AG09309 (cell line): ENCODE measurements at regions not wholly inside any gene's neighbourhood (a gene's known extent, or its start where the extent isn't known, plus 50 kb on each side); places are given as distances from the start of the nearest gene placed in this dataset.

Experiments used
- DNase-seq: peaks from one replicate; pipeline ENCODE4 v3.0.0-alpha.2; 2010; ENCODE audit warnings: low read depth
- H3K4me3 ChIP-seq: 2 replicates; pipeline ENCODE4 v1.5.1; 2011; ENCODE audit warnings: mild to moderate bottlenecking, low read depth, low read length, moderate library complexity; ENCODE audit not compliant: control insufficient read depth
- TF ChIP-seq, protein P1 (sequence below): IDR thresholded peaks from 2 replicates; pipeline ENCODE4 v1.5.1; 2011; ENCODE audit warnings: mild to moderate bottlenecking, low read depth, low read length, inconsistent platforms; ENCODE audit not compliant: insufficient read depth, control insufficient read depth; ENCODE audit errors: missing control alignments

GRCh38 chr2:14180333-14180732, 452.2 kb upstream of the LRATD1 start:
- no peak for DNase-seq
- TF ChIP-seq, protein P1, sequence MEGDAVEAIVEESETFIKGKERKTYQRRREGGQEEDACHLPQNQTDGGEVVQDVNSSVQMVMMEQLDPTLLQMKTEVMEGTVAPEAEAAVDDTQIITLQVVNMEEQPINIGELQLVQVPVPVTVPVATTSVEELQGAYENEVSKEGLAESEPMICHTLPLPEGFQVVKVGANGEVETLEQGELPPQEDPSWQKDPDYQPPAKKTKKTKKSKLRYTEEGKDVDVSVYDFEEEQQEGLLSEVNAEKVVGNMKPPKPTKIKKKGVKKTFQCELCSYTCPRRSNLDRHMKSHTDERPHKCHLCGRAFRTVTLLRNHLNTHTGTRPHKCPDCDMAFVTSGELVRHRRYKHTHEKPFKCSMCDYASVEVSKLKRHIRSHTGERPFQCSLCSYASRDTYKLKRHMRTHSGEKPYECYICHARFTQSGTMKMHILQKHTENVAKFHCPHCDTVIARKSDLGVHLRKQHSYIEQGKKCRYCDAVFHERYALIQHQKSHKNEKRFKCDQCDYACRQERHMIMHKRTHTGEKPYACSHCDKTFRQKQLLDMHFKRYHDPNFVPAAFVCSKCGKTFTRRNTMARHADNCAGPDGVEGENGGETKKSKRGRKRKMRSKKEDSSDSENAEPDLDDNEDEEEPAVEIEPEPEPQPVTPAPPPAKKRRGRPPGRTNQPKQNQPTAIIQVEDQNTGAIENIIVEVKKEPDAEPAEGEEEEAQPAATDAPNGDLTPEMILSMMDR = no peak
- no peak overlapping the region for H3K4me3 ChIP-seq

DNA sequence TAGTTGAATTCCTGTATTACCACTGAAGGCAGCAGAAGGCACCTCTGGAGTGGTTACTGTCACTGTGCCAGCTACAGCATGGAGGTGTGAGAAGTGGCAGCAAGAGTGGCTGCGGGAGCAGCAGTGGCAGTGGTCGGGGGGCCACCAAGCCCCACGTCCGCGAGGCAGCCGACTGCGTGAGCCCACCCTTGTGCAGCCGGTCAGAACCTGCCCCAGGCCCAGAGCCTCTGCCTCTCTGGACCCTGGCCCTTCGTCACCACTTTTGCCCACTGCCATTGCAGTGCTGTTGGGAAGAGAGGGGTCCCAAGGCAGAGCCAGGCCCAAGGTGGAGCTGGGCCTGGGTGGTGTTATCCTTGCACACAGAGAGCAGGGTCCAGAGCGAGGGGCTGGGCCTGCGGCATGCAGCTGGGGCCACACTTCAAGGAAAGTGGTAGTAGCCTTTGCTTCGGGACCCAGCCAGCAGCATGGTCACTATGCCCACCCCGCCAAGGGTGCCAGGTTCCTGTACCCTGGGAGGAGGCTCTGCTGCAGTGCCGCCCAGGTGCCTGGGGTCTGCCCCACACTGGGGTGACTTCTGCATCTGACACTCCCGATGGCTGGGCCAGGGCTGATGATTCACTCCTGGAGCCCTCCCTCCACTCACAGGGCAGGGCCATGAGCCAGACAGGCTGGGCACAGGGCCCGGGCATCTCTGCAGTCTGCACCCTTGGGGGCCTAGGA, 450.1 kb upstream of the LRATD1 start:
- no peak overlapping the region for H3K4me3 ChIP-seq
- TF ChIP-seq, protein P1 = no peak
- DNase-seq = no peak

DNA sequence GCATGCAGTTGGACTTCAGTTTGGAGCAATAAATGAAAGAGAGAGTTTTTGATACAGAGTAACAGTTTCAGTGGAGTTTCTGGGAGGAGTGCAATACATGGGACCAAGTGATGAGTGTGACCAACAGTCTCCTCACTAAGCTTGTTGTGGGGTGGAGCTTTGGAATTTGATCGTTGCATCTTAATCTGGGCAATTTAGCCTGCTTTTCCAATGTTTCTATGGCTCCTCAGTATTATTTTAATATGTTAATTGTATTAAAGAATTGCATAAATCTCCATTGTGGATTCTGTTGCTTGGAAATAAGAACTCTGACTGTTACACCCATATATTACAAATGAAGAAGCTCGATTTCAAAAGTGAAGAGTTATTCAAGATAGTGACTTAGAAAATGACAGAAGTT, 446.6 kb upstream of the LRATD1 start:
- H3K4me3 ChIP-seq = no peak overlapping the region
- DNase-seq = no peak
- TF ChIP-seq, protein P1 = no peak

- no peak for DNase-seq
- TF ChIP-seq, protein P1 = no peak
- H3K4me3 ChIP-seq = no peak overlapping the region
Measured at GRCh38 chr2:14188446-14188845, 444.1 kb upstream of the LRATD1 start.

DNA sequence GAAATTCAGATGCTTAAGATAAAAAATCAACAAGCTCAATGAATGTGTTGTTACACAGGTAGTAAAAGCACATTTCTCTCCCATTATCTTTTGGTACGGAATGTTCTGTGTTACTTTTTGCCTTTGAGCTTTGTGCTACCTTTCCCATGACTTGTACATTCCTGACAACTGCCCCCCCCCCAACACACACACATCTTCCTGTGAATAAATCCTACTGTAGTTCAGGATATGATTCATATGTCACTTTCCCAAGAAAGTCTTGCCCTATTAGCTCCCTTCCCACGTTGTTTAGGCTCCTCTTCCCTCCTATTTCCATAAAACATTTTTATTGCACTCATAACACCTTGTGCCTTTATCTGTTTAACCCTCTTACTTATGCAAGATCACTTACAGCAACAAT, 442.6 kb upstream of the LRATD1 start:
- H3K4me3 ChIP-seq = no peak overlapping the region
- TF ChIP-seq, protein P1 = no peak
- DNase-seq = no peak

DNA sequence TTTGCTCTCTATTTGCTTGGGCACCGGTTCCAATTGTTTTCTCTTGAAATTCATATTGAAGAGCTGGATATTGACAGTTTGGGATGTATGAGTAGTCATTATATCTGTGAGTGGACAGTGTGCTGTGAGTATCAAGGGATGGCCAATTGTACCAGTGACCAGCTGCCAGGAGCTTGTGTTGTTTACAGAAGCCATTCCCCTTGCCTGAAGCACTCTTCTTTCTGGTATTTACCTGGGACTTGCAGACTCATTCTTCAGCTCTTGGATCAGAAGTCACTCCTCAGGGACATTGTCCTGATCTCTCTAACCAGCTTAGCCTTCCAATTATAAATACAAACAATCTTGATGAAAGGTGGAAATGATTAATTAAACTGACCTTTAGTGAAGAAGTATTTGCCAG, 438.3 kb upstream of the LRATD1 start:
- no peak overlapping the region for H3K4me3 ChIP-seq
- no peak for DNase-seq
- TF ChIP-seq, protein P1 = no peak
